ENCODE measurements at regions not wholly inside any gene's neighbourhood (a gene's known extent, or its start where the extent isn't known, plus 50 kb on each side); places are given as distances from the start of the nearest gene placed in this dataset.

- Histone ChIP-seq H3K4me3 (ENCODE audit: low read depth in 1 of 3, low read length in 3 of 3) (no peak overlapping the region), H3K9me3 (ENCODE audit: control insufficient read depth in 4 of 4, low read length in 3 of 4) (no peaks in the 10 kb centered on the region), H3K36me3 (ENCODE audit: control insufficient read depth in 4 of 4, insufficient read depth in 3 of 4, low read depth in 1 of 4, low read length in 3 of 4) (no peaks in the 10 kb centered on the region), H3K27me3 (ENCODE audit: control insufficient read depth in 4 of 4, insufficient read depth in 4 of 4, low read length in 3 of 4) (peaks cover 0 to 9% (median 0%) of the 10 kb centered on the region in 4 donors), H3K4me1 (ENCODE audit: control insufficient read depth in 4 of 4, insufficient read depth in 4 of 4, low read length in 3 of 4) (no peaks in the 10 kb centered on the region), H3K9ac (ENCODE audit: low read depth in 1 of 2, low read length in 2 of 2) (no peak overlapping the region), H3K27ac (ENCODE audit: low read depth in 1 of 2, low read length in 2 of 2) (no peak overlapping the region)
- no peak for DNase-seq (ENCODE audit: low spot score)
- TF ChIP-seq GABPA (IDR thresholded peaks at IDR 0.05 in 1 of 2, conservative IDR thresholded peaks at IDR 0.05 in 1 of 2) (no peak), REST (IDR thresholded peaks at IDR 0.05) (no peak), ATF3 (IDR thresholded peaks at IDR 0.05) (no peak), SP1 (IDR thresholded peaks at IDR 0.05) (no peak), NR2F2 (IDR thresholded peaks at IDR 0.05) (no peak), CTCF (IDR thresholded peaks at IDR 0.05; ENCODE audit: low read depth, low read length, missing input control) (no peak), FOXA1 (IDR thresholded peaks at IDR 0.05) (no peak), HNF4G (IDR thresholded peaks at IDR 0.05) (no peak), MAX (IDR thresholded peaks at IDR 0.05) (no peak), ZBTB33 (IDR thresholded peaks at IDR 0.05) (no peak), RXRA (IDR thresholded peaks at IDR 0.05) (no peak)
- WGBS: 47% methylated on average over 10 of the region's 10 CpGs
These were observed 535.4 kb upstream of the RAB6C start for GRCh38 chr2:129443865-129444739.

- Histone ChIP-seq H3K4me1 (ENCODE audit: control insufficient read depth in 4 of 4, insufficient read depth in 4 of 4, low read length in 3 of 4) (no peaks in the 10 kb centered on the region), H3K9me3 (ENCODE audit: control insufficient read depth in 4 of 4, low read length in 3 of 4) (no peaks in the 10 kb centered on the region), H3K36me3 (ENCODE audit: control insufficient read depth in 4 of 4, insufficient read depth in 3 of 4, low read depth in 1 of 4, low read length in 3 of 4) (no peaks in the 10 kb centered on the region), H3K4me3 (ENCODE audit: low read depth in 1 of 3, low read length in 3 of 3) (no peak overlapping the region), H3K27me3 (ENCODE audit: control insufficient read depth in 4 of 4, insufficient read depth in 4 of 4, low read length in 3 of 4) (peaks cover 0 to 9% (median 0%) of the 10 kb centered on the region in 4 donors), H3K27ac (ENCODE audit: low read depth in 1 of 2, low read length in 2 of 2) (no peak overlapping the region), H3K9ac (ENCODE audit: low read depth in 1 of 2, low read length in 2 of 2) (no peak overlapping the region)
- WGBS: 83% methylated on average over 6 of the region's 6 CpGs
- no peak for DNase-seq (ENCODE audit: low spot score)
- TF ChIP-seq JUND (IDR thresholded peaks at IDR 0.05): no peak
- no peak for TF ChIP-seq REST (IDR thresholded peaks at IDR 0.05)
- no peak for TF ChIP-seq FOXA1 (IDR thresholded peaks at IDR 0.05)
- no peak for TF ChIP-seq NR2F2 (IDR thresholded peaks at IDR 0.05)
- TF ChIP-seq HNF4G (IDR thresholded peaks at IDR 0.05): no peak
- TF ChIP-seq MAX (IDR thresholded peaks at IDR 0.05): no peak
- TF ChIP-seq SP1 (IDR thresholded peaks at IDR 0.05): no peak
- no peak for TF ChIP-seq ZBTB33 (IDR thresholded peaks at IDR 0.05)
- no peak for TF ChIP-seq GABPA (IDR thresholded peaks at IDR 0.05 in 1 of 2, conservative IDR thresholded peaks at IDR 0.05 in 1 of 2)
- TF ChIP-seq RAD21 (IDR thresholded peaks at IDR 0.05): no peak
These were observed 534.7 kb upstream of the RAB6C start for GRCh38 chr2:129444751-129445150.

Measured in liver (tissue), 8 donors.